ENCODE measurements at regions not wholly inside any gene's neighbourhood (a gene's known extent, or its start where the extent isn't known, plus 50 kb on each side); places are given as distances from the start of the nearest gene placed in this dataset.

DNA sequence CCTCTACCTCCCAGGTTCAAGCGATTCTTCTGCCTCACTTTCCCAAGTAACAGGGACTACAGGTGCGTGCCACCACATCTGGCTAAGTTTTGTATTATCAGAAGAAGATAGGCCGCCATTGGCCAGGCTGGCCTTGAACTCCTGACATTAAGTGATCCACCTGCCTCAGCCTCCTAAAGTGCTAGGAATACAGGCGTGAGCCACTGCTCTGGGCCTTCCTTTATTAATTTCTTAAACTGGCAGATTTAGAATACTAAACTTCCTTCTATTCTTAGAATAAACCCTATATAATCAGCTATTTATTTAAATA lies 86.6 kb downstream of the HFE start:
- no peak overlapping the region for H3K27ac ChIP-seq
- no peaks in the 10 kb centered on the region for H3K36me3 ChIP-seq (ENCODE audit: low read depth)
- H2AFZ ChIP-seq = no peak overlapping the region
- DNase-seq = no peak
- H4K20me1 ChIP-seq (ENCODE audit: insufficient read depth) = no peaks in the 10 kb centered on the region
- H3K4me1 ChIP-seq (replicated peaks; ENCODE audit: insufficient read depth) = peaks cover 30% of the 10 kb centered on the region
- TF ChIP-seq, protein P1, sequence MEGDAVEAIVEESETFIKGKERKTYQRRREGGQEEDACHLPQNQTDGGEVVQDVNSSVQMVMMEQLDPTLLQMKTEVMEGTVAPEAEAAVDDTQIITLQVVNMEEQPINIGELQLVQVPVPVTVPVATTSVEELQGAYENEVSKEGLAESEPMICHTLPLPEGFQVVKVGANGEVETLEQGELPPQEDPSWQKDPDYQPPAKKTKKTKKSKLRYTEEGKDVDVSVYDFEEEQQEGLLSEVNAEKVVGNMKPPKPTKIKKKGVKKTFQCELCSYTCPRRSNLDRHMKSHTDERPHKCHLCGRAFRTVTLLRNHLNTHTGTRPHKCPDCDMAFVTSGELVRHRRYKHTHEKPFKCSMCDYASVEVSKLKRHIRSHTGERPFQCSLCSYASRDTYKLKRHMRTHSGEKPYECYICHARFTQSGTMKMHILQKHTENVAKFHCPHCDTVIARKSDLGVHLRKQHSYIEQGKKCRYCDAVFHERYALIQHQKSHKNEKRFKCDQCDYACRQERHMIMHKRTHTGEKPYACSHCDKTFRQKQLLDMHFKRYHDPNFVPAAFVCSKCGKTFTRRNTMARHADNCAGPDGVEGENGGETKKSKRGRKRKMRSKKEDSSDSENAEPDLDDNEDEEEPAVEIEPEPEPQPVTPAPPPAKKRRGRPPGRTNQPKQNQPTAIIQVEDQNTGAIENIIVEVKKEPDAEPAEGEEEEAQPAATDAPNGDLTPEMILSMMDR (conservative IDR thresholded peaks at IDR 0.05) = no peak
- no peak for TF ChIP-seq EZH2 (IDR thresholded peaks at IDR 0.05; ENCODE audit: low read depth)
- H3K27me3 ChIP-seq (ENCODE audit: insufficient read depth, low read depth) = no peaks in the 10 kb centered on the region
- no peaks in the 10 kb centered on the region for H3K9me2 ChIP-seq (ENCODE audit: insufficient read depth)
- H3F3A ChIP-seq (ENCODE audit: insufficient read depth, low read depth) = peaks cover 15% of the 10 kb centered on the region; the same call in 1 of the 2 replicates
- H3K9me3 ChIP-seq (ENCODE audit: insufficient read depth, low read depth) = no peaks in the 10 kb centered on the region
- H3K4me2 ChIP-seq = peak overlapping the region; percentile 81; the same call in 1 of the 2 replicates
- ChIA-PET CTCF (interaction anchor here (0.6 kb wide), 1 partner anchor 410 kb away, joined by 23 read pairs; no protein-coding TSS in a partner anchor), POLR2A (ENCODE audit: unreplicated experiment) (interaction anchor here (0.6 to 1.1 kb wide), 4 partner anchors 10 to 966 kb away, joined by 4 to 9 read pairs (median 4); a partner anchor contains a TSS)
- intact Hi-C loops (cut with micrococcal nuclease; ENCODE audit: unreplicated experiment) = loop anchor here (2.0 kb wide), 1 partner anchor 15 kb away; a partner anchor contains a TSS
- H3K4me3 ChIP-seq = no peak overlapping the region
- peaks cover 18% of the 10 kb centered on the region for H3K79me2 ChIP-seq (ENCODE audit: low read depth)
- no TSS peak for BruUV-seq (replicated peaks)

DNA sequence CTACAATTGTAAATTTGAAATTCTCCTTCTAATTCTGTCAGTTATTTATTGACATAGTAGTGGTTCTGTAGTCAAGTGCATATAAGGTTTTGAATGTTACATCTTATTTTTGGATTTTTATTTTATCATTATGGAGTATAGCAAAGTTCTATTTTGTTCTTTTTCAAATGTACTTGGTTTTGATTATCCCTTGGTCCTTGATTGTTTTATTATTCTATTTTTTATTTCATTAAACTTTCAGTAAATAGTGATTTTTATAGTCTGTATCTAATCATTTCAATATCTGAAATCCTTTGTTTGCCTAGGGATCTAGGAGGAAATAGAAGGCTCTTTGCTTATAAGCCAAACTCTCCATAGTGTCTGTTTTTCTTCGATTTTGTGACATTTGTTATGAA lies 87.8 kb downstream of the HFE start:
- POLR2A ChIA-PET (ENCODE audit: unreplicated experiment) = interaction anchor here (0.5 kb wide), 1 partner anchor 41 kb away, joined by 3 read pairs; a partner anchor contains a TSS
- Histone ChIP-seq H3K36me3 (ENCODE audit: low read depth) (no peaks in the 10 kb centered on the region), H3F3A (ENCODE audit: insufficient read depth, low read depth) (peaks cover 15% of the 10 kb centered on the region; the same call in 1 of the 2 replicates), H3K4me3 (no peak overlapping the region), H4K20me1 (ENCODE audit: insufficient read depth) (no peaks in the 10 kb centered on the region), H3K4me1 (replicated peaks; ENCODE audit: insufficient read depth) (peaks cover 29% of the 10 kb centered on the region), H3K9me2 (ENCODE audit: insufficient read depth) (no peaks in the 10 kb centered on the region), H2AFZ (no peak overlapping the region), H3K9me3 (ENCODE audit: insufficient read depth, low read depth) (no peaks in the 10 kb centered on the region), H3K79me2 (ENCODE audit: low read depth) (peaks cover 18% of the 10 kb centered on the region), H3K27ac (no peak overlapping the region), H3K4me2 (no peak overlapping the region), H3K27me3 (ENCODE audit: insufficient read depth, low read depth) (no peaks in the 10 kb centered on the region)
- TF ChIP-seq, protein P1 (conservative IDR thresholded peaks at IDR 0.05) = no peak
- TF ChIP-seq EZH2 (IDR thresholded peaks at IDR 0.05; ENCODE audit: low read depth) = no peak
- no TSS peak for BruUV-seq (replicated peaks)
- intact Hi-C loops (cut with micrococcal nuclease; ENCODE audit: unreplicated experiment) = loop anchor here (1.0 to 5.0 kb wide), 3 partner anchors 402 to 902 kb away; no protein-coding TSS in a partner anchor
- no peak for DNase-seq
- CTCF ChIA-PET = interaction anchor here (0.7 kb wide), 1 partner anchor 75 kb away, joined by 5 read pairs; no protein-coding TSS in a partner anchor

DNA sequence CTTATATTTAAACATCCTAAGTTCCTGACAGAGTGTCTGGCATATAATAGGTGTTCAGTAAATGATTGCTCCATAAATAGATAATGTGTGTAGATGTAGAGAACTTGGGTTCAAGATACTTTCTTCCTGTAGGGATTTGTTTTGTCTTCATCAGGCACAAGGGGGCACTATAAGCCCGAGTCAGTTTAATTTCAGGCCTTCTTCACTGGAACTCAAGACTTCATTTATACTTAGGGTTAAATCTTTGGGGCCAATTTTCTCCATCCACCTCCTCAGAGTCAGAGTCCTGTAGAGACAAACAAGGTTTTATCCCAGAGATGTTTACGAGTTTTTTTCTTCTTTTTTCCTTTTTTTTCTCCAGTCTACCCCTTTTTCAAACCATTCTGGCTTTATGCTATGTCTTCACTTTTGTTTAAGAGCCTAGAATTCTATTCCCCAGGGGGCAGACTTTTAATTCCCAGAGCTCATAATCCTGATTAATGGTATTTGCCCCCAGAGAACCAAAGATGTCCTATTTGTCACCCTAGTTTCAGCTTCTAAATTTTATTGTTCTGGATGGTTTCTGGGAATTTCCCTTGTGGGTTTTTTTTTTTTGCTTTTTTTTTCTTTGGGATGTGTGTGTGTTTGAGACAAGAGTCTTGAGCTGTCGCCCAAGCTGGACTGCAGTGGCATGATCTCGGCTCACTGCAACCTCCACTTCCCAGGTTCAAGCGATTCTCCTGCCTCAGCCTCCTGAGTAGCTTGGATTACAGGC lies 88.4 kb downstream of the HFE start:
- POLR2A ChIA-PET (ENCODE audit: unreplicated experiment) = interaction anchor here (0.5 to 0.7 kb wide), 2 partner anchors 14 to 41 kb away, joined by 3 to 7 read pairs; a partner anchor contains a TSS
- TF ChIP-seq, protein P1 (conservative IDR thresholded peaks at IDR 0.05) = peak; percentile 82
- no peak for TF ChIP-seq EZH2 (IDR thresholded peaks at IDR 0.05; ENCODE audit: low read depth)
- no peaks in the 10 kb centered on the region for H3K36me3 ChIP-seq (ENCODE audit: low read depth)

More for the DNA sequence above, 88.4 kb downstream of the HFE start:
- H2AFZ ChIP-seq = no peak overlapping the region
- no peak for DNase-seq
- CTCF ChIA-PET = interaction anchor here (0.7 to 0.9 kb wide), 2 partner anchors 24 to 187 kb away, joined by 3 to 4 read pairs; a partner anchor contains a TSS
- no peaks in the 10 kb centered on the region for H4K20me1 ChIP-seq (ENCODE audit: insufficient read depth)
- H3K4me1 ChIP-seq (replicated peaks; ENCODE audit: insufficient read depth) = peaks cover 23% of the 10 kb centered on the region
- intact Hi-C loops (cut with micrococcal nuclease; ENCODE audit: unreplicated experiment) = loop anchor here (1.0 to 5.0 kb wide), 3 partner anchors 402 to 902 kb away; no protein-coding TSS in a partner anchor
- no peaks in the 10 kb centered on the region for H3K9me3 ChIP-seq (ENCODE audit: insufficient read depth, low read depth)
- H3F3A ChIP-seq (ENCODE audit: insufficient read depth, low read depth) = peaks cover 11% of the 10 kb centered on the region; the same call in 1 of the 2 replicates
- no peaks in the 10 kb centered on the region for H3K27me3 ChIP-seq (ENCODE audit: insufficient read depth, low read depth)
- BruUV-seq (replicated peaks) = no TSS peak
- peaks cover 18% of the 10 kb centered on the region for H3K79me2 ChIP-seq (ENCODE audit: low read depth)
- H3K27ac ChIP-seq = no peak overlapping the region
- H3K4me3 ChIP-seq = no peak overlapping the region
- no peak overlapping the region for H3K4me2 ChIP-seq
- H3K9me2 ChIP-seq (ENCODE audit: insufficient read depth) = no peaks in the 10 kb centered on the region
